Gastroesophageal sphincter (tissue), 3 donors: ENCODE measurements at regions not wholly inside any gene's neighbourhood (a gene's known extent, or its start where the extent isn't known, plus 50 kb on each side); places are given as distances from the start of the nearest gene placed in this dataset.

Experiments
- POLR2AphosphoS5 ChIP-seq: sonication (generic); formaldehyde crosslinking; IDR thresholded peaks from one replicate; pipeline ENCODE4 v1.6.1; 2017; ENCODE audit warnings: antibody characterized with exemption
- TF ChIP-seq, protein P1 (sequence below), 4 experiments: fragments of 200-600 bp in 2 of 4; fragments of 450-650 bp in 2 of 4; sonication (generic) in 1 of 4; IDR thresholded peaks; one replicate each; pipeline ENCODE4 v1.5.1; 2017 to 2019; ENCODE audit warnings: antibody characterized with exemption in 4 of 4, mild to moderate bottlenecking in 2 of 4, moderate library complexity in 2 of 4

DNA sequence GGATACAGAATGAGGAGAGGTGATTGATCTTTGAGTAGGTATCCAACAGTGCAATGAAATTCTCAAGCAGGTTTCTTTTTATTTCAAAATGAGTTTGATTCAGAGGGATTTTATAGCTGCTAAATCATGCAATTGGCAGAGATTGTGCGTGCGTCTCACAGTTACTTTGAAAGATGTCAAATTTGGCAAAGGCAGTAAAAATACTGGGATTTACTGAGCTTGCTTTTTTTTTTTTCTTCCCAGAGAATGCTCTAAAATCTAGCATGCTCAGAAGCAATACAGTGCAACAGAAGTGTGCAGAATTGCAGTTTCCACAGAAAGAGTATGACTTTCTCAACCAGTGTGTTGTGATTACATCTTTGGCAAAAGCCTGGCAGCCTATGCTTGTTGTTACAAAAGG lies 410.7 kb upstream of the GOT2 start:
- TF ChIP-seq, protein P1, sequence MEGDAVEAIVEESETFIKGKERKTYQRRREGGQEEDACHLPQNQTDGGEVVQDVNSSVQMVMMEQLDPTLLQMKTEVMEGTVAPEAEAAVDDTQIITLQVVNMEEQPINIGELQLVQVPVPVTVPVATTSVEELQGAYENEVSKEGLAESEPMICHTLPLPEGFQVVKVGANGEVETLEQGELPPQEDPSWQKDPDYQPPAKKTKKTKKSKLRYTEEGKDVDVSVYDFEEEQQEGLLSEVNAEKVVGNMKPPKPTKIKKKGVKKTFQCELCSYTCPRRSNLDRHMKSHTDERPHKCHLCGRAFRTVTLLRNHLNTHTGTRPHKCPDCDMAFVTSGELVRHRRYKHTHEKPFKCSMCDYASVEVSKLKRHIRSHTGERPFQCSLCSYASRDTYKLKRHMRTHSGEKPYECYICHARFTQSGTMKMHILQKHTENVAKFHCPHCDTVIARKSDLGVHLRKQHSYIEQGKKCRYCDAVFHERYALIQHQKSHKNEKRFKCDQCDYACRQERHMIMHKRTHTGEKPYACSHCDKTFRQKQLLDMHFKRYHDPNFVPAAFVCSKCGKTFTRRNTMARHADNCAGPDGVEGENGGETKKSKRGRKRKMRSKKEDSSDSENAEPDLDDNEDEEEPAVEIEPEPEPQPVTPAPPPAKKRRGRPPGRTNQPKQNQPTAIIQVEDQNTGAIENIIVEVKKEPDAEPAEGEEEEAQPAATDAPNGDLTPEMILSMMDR (IDR thresholded peaks at IDR 0.05): no peak
- TF ChIP-seq POLR2AphosphoS5: no peak
